Body of pancreas (tissue), 4 donors: ENCODE measurements at regions not wholly inside any gene's neighbourhood (a gene's known extent, or its start where the extent isn't known, plus 50 kb on each side); places are given as distances from the start of the nearest gene placed in this dataset.
"Not testable (repeated sequence)": the region's sequence is repeated elsewhere in the genome, so short reads cannot be mapped to it uniquely, and the experiment has no call there.

Experiments used
- POLR2A ChIP-seq, 3 donors: fragments of 450-650 bp; IDR thresholded peaks; one replicate each; pipeline ENCODE4 v1.6.1; 2016; ENCODE audit warnings: antibody characterized with exemption in 3 of 3, mild to moderate bottlenecking in 2 of 3
- TF ChIP-seq, protein P1 (sequence below), 7 experiments: fragments of 450-650 bp in 4 of 7; fragments of 200-600 bp in 3 of 7; sonication (generic) in 3 of 7; IDR thresholded peaks; one replicate each; pipeline ENCODE4 v1.5.1; 2016 to 2019; ENCODE audit warnings: antibody characterized with exemption in 7 of 7

DNA sequence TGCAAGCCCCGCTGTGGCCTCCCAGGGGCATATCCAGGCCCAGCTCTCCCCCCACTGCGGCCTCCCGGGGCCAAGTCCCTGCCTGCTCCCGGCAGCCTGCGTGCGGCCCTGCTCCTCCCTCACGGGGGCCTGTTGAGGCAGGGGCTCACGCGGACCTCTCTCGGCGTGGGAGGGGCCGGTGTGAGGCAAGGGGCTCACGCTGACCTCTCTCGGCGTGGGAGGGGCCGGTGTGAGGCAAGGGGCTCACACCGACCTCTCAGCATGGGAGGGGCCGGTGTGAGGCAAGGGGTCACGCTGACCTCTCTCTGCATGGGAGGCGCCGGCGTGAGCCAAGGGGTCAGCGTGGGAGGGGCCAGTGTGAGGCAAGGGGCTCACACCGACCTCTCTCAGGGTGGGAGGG, 251.2 kb upstream of the NUPR2 start:
- TF ChIP-seq, protein P1, sequence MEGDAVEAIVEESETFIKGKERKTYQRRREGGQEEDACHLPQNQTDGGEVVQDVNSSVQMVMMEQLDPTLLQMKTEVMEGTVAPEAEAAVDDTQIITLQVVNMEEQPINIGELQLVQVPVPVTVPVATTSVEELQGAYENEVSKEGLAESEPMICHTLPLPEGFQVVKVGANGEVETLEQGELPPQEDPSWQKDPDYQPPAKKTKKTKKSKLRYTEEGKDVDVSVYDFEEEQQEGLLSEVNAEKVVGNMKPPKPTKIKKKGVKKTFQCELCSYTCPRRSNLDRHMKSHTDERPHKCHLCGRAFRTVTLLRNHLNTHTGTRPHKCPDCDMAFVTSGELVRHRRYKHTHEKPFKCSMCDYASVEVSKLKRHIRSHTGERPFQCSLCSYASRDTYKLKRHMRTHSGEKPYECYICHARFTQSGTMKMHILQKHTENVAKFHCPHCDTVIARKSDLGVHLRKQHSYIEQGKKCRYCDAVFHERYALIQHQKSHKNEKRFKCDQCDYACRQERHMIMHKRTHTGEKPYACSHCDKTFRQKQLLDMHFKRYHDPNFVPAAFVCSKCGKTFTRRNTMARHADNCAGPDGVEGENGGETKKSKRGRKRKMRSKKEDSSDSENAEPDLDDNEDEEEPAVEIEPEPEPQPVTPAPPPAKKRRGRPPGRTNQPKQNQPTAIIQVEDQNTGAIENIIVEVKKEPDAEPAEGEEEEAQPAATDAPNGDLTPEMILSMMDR (IDR thresholded peaks at IDR 0.05) = not testable (repeated sequence)
- not testable (repeated sequence) for TF ChIP-seq POLR2A (IDR thresholded peaks at IDR 0.05)
